Neural cell (in vitro differentiated cells): ENCODE measurements at regions not wholly inside any gene's neighbourhood (a gene's known extent, or its start where the extent isn't known, plus 50 kb on each side); places are given as distances from the start of the nearest gene placed in this dataset.

ENCODE experiments used
- H2AFZ ChIP-seq: fragments of 200-600, 300-800 bp; sonication (generic), shearing (Covaris generic); 2 replicates; pipeline ENCODE4 v1.6.0; 2014; ENCODE audit warnings: low read depth, mild to moderate bottlenecking, antibody characterized with exemption, low read length, moderate library complexity
- H3F3A ChIP-seq: fragments of 200-600 bp; shearing (Covaris generic); 2 replicates; pipeline ENCODE4 v1.6.1; 2016; ENCODE audit warnings: mild to moderate bottlenecking, moderate library complexity, mixed read lengths, antibody characterized with exemption, low read length; ENCODE audit not compliant: insufficient read depth, poor library complexity, severe bottlenecking
- H3K27ac ChIP-seq: fragments of 200-600, 300-800 bp; sonication (generic), shearing (Covaris generic); 2 replicates; pipeline ENCODE4 v1.5.1; 2014; ENCODE audit warnings: mild to moderate bottlenecking, low read length, moderate library complexity
- H3K27me3 ChIP-seq: fragments of 300-800, 200-600 bp; sonication (generic), shearing (Covaris generic); 2 replicates; pipeline ENCODE4 v1.6.0; 2014; ENCODE audit warnings: mild to moderate bottlenecking, low read depth, low read length, moderate library complexity; ENCODE audit not compliant: insufficient read depth
- H3K36me3 ChIP-seq: fragments of 300-800, 200-600 bp; sonication (generic), shearing (Covaris generic); 2 replicates; pipeline ENCODE4 v1.5.1; 2014; ENCODE audit warnings: mild to moderate bottlenecking, antibody characterized with exemption, low read length, moderate library complexity; ENCODE audit not compliant: insufficient read depth
- H3K4me2 ChIP-seq: fragments of 300-800, 200-600 bp; sonication (generic), shearing (Covaris generic); 2 replicates; pipeline ENCODE4 v1.6.0; 2014; ENCODE audit warnings: mild to moderate bottlenecking, low read length
- H3K4me3 ChIP-seq: fragments of 300-800, 200-600 bp; sonication (generic), shearing (Covaris generic); 2 replicates; pipeline ENCODE4 v1.5.1; 2014; ENCODE audit warnings: mild to moderate bottlenecking, low read length, moderate library complexity
- H3K79me2 ChIP-seq: fragments of 200-600 bp; shearing (Covaris generic); replicated peaks from 2 replicates; pipeline ENCODE4 v1.6.0; 2014; ENCODE audit warnings: mild to moderate bottlenecking, low read length, moderate library complexity; ENCODE audit not compliant: insufficient read depth
- H3K9ac ChIP-seq: fragments of 300-800, 200-600 bp; sonication (generic), shearing (Covaris generic); 2 replicates; pipeline ENCODE4 v1.6.1; 2016; ENCODE audit warnings: mild to moderate bottlenecking, low read length, mixed read lengths
- H3K9me2 ChIP-seq: fragments of 200-600 bp; shearing (Covaris generic); 2 replicates; pipeline ENCODE4 v1.6.1; 2016; ENCODE audit warnings: mild to moderate bottlenecking, low read length, mixed read lengths; ENCODE audit not compliant: insufficient read depth
- H3K9me3 ChIP-seq: fragments of 200-600, 300-800 bp; sonication (generic), shearing (Covaris generic); 2 replicates; pipeline ENCODE4 v1.6.1; 2016; ENCODE audit warnings: mild to moderate bottlenecking, mixed run types, low read length, moderate library complexity, mixed read lengths
- H4K20me1 ChIP-seq: fragments of 200-600 bp; shearing (Covaris generic); 2 replicates; pipeline ENCODE4 v1.6.1; 2016; ENCODE audit warnings: mild to moderate bottlenecking, mixed run types; ENCODE audit not compliant: insufficient read depth
- CTCF ChIP-seq: fragments of 450-650 bp; IDR thresholded peaks from 2 replicates; pipeline ENCODE4 v1.5.1; 2014; ENCODE audit warnings: antibody characterized with exemption, mild to moderate bottlenecking, moderate library complexity; ENCODE audit not compliant: poor library complexity, severe bottlenecking
- EP300 ChIP-seq: fragments of 450-650 bp; conservative IDR thresholded peaks from 2 replicates; pipeline ENCODE4 v1.6.1; 2014; ENCODE audit warnings: antibody characterized with exemption, mild to moderate bottlenecking, moderate library complexity; ENCODE audit not compliant: poor library complexity, severe bottlenecking
- EZH2 ChIP-seq: fragments of 200-600, 300-800 bp; shearing (Covaris generic), sonication (generic); IDR thresholded peaks from 2 replicates; pipeline ENCODE4 v1.6.1; 2014; ENCODE audit warnings: antibody characterized with exemption, low read length, borderline replicate concordance, mild to moderate bottlenecking; ENCODE audit not compliant: insufficient read depth, poor library complexity, severe bottlenecking
- MXI1 ChIP-seq: fragments of 450-650 bp; conservative IDR thresholded peaks from 2 replicates; pipeline ENCODE4 v1.6.1; 2014; ENCODE audit warnings: antibody characterized with exemption, mild to moderate bottlenecking; ENCODE audit not compliant: poor library complexity, severe bottlenecking
- POLR2AphosphoS5 ChIP-seq: IDR thresholded peaks from 2 replicates; pipeline ENCODE4 v1.6.1; 2012
- RAD21 ChIP-seq: fragments of 450-650 bp; conservative IDR thresholded peaks from 2 replicates; pipeline ENCODE4 v1.6.1; 2014; ENCODE audit warnings: antibody characterized with exemption, mild to moderate bottlenecking, moderate library complexity
- REST ChIP-seq: IDR thresholded peaks from 2 replicates; pipeline ENCODE4 v1.6.1; 2012; ENCODE audit warnings: borderline replicate concordance
- SMC3 ChIP-seq: fragments of 450-650 bp; conservative IDR thresholded peaks from 2 replicates; pipeline ENCODE4 v1.6.1; 2014; ENCODE audit warnings: antibody characterized with exemption, mild to moderate bottlenecking, moderate library complexity; ENCODE audit not compliant: poor library complexity
- TAF1 ChIP-seq: IDR thresholded peaks from 2 replicates; pipeline ENCODE4 v1.6.1; 2012; ENCODE audit warnings: low read depth

- no peak overlapping the region for H2AFZ ChIP-seq
- H3K4me3 ChIP-seq = no peak overlapping the region
- no peaks in the 10 kb centered on the region for H3K79me2 ChIP-seq
- H3F3A ChIP-seq = no peaks in the 10 kb centered on the region
- no peak overlapping the region for H3K9ac ChIP-seq
- no peaks in the 10 kb centered on the region for H3K9me3 ChIP-seq
- no peak overlapping the region for H3K27ac ChIP-seq
- H3K9me2 ChIP-seq = no peaks in the 10 kb centered on the region
- H3K27me3 ChIP-seq = no peaks in the 10 kb centered on the region
- H3K36me3 ChIP-seq = no peaks in the 10 kb centered on the region
- H4K20me1 ChIP-seq = no peaks in the 10 kb centered on the region
- H3K4me2 ChIP-seq = no peak overlapping the region
- TF ChIP-seq CTCF = no peak
Observed at GRCh38 chr1:112794654-112795239, 79.6 kb upstream of the PPM1J start.

GRCh38 chr1:112793631-112794565 lies 78.8 kb upstream of the PPM1J start:
- H3K36me3 ChIP-seq = no peaks in the 10 kb centered on the region
- H4K20me1 ChIP-seq = no peaks in the 10 kb centered on the region
- H2AFZ ChIP-seq = no peak overlapping the region
- no peaks in the 10 kb centered on the region for H3K79me2 ChIP-seq
- H3K9me3 ChIP-seq = no peaks in the 10 kb centered on the region
- no peak overlapping the region for H3K27ac ChIP-seq
- no peak overlapping the region for H3K9ac ChIP-seq
- no peaks in the 10 kb centered on the region for H3K9me2 ChIP-seq
- H3K4me2 ChIP-seq = no peak overlapping the region
- no peaks in the 10 kb centered on the region for H3F3A ChIP-seq
- H3K27me3 ChIP-seq = no peaks in the 10 kb centered on the region
- no peak overlapping the region for H3K4me3 ChIP-seq
- no peak for TF ChIP-seq SMC3
- TF ChIP-seq EZH2 = no peak
- TF ChIP-seq EP300 = no peak
- TF ChIP-seq MXI1 = no peak
- TF ChIP-seq POLR2AphosphoS5 = no peak

GRCh38 chr1:112791723-112792104 lies 76.6 kb upstream of the PPM1J start:
- Histone ChIP-seq H3K9me3 (no peaks in the 10 kb centered on the region), H3K9me2 (no peaks in the 10 kb centered on the region), H3K79me2 (no peaks in the 10 kb centered on the region), H2AFZ (no peak overlapping the region), H3F3A (no peaks in the 10 kb centered on the region), H3K36me3 (no peaks in the 10 kb centered on the region), H3K4me2 (no peak overlapping the region), H3K27me3 (no peaks in the 10 kb centered on the region), H3K4me3 (no peak overlapping the region), H4K20me1 (no peaks in the 10 kb centered on the region), H3K27ac (no peak overlapping the region), H3K9ac (no peak overlapping the region)
- TF ChIP-seq RAD21 = no peak
- no peak for TF ChIP-seq POLR2AphosphoS5
- TF ChIP-seq EZH2 = no peak
- no peak for TF ChIP-seq CTCF
- TF ChIP-seq SMC3 = no peak
- no peak for TF ChIP-seq MXI1
- TF ChIP-seq TAF1 = no peak
- no peak for TF ChIP-seq EP300
- no peak for TF ChIP-seq REST
